GDM1 (cell line): ENCODE measurements at regions not wholly inside any gene's neighbourhood (a gene's known extent, or its start where the extent isn't known, plus 50 kb on each side); places are given as distances from the start of the nearest gene placed in this dataset.
"Not testable (repeated sequence)": the region's sequence is repeated elsewhere in the genome, so short reads cannot be mapped to it uniquely, and the experiment has no call there.

Experiments
- DNase-seq: peaks from one replicate; lab custom pipeline; 2025; lab: John Stamatoyannopoulos, UW

DNA sequence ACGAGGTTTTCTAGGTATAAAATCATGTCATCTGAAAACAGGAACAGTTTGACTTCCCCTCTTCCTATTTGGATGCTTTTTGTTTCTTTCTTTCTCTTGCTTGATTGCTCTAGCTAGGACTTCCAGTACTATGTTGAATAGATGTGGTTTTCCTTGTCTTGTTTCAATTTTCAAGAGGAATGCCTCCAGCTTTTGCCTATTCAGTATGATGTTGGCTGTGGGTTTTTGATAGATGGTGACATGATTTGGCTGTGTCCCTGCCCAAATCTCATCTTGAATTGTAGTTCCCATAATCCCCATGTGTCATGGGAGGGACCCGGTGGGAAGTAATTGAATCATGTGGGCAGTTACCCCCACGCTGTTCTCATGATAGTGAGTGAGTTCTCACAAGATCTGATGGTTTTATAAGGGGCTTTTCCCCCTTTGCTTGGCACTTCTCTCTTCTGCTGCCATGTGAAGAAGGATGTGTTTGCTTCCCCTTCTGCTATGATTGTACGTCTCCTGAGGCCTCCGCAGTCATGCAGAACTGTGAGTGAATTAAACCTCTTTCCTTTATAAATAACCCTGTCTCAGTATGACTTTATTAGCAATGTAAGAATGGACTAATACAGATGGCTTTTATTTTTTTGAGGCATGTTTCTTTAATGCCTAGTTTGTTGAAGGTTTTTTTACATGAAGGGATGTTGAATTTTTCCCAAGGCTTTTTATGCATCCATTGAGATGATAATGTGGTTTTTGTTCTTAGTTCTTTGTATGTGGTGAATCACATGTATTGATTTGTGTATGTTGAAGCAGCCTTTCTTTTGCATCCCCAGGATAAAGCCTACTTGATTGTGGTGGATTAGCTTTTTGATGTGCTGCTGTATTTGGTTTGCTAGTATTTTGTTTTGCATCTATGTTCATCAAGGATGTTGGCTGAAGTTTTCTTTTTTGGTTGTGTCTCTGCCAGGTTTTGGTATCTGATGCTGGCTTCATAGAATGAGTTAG lies 239.1 kb downstream of the THBS2 start:
- no peak for DNase-seq

DNA sequence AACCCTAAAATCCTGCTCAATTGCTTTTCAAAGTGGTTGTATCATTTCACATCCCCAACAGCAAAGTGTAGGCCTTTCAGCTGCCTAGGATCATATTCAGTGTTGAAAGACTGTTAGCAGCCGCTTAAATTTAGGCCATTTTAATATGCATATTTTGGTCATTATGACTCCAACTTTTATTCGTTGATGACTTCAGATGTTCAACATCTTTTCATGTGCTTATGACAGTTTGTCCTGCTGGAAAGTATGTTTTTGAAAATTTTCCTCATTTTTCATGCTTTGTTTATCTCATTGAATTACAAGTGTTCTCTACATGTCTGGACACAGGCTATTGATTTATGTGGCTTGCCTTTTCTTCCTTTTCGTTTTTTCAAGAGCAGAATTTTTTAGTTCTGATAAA lies 244.0 kb downstream of the THBS2 start:
- DNase-seq: no peak

DNA sequence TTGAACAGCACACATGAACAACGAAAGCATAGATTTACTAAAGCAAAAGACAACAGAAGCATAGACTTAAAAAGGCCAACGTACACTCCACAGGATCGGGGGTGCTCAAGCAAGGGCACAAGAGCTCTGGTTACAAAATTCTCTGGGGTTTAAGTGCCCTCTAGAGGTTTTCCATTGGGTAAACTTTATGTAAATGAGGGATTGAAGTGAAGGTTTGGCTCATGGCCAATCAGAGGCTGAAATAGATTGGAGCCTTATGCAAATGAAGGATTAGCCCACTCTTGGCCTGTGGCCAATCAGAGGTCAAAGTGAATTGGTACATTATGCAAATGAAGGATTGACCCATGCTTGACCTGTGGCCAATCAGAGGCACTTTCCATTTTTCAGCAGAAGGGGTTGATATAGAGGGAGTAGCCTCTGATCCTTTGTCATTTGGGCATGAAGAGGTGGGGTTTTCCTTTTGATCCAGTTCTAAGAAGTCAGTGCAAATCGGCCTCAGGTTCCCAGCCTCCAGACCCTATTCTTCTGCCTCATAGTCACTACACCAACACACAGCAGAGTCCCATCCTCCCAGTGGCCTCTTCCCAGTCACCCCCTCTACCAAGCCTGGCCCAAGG lies 244.9 kb downstream of the THBS2 start:
- no peak for DNase-seq

DNA sequence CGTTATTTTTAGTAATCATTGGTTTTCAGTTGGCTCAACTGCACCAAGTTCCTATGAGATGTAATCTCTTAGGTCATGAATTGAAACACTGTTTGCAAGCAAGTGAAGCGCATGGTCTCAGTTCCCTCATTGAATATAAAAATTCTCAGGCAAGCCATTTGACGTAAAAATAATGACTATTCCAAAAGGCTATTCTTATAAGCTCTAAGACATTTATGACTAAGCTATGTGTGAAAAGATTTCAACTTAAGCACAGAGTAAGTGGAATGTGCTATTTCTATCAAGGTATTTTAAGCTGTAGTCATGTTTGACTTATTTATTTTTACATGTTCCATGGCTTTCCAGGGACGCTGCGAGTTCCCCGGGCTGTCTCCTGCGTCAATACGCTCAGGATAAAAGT lies 248.5 kb downstream of the THBS2 start:
- no peak for DNase-seq

DNA sequence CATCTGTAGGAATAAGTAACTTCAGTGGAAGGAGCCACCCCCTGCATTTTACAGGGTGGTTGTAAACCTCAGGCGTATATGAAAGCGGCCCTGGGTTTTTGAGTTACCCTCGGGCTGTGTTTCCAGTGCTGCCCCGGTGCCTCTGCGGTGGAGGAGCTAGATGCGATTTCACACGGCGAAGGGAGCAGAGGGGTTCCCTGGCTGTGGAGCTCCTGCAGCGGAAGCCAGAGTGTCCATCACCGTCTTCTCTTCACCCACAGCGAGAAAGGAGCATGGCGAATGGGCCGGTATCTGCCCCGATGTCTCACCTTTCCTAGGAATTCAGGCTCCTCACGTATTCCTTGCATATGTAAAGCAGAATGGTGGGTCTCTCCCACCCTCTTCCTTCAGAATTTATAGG lies 253.6 kb downstream of the THBS2 start:
- DNase-seq: no peak

DNA sequence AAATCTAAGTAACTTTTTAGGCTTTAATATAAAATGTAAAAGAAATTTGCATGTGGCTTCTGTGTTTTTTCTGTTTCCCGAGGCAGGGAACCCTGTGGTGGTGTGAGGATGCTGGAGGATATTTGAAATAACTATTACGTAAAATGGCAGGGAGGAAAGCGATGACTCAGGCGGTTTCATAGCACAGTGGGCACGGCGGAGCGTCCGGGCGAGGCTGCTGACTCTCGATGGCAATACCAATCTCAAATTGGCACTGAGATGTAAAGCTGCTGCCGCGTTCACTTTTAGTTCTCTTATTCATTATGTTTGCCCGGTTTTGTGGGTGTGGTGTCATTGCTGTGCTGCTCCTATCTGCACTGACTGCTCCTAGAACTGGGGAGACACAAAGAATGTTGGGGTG lies 254.3 kb downstream of the THBS2 start:
- no peak for DNase-seq

DNA sequence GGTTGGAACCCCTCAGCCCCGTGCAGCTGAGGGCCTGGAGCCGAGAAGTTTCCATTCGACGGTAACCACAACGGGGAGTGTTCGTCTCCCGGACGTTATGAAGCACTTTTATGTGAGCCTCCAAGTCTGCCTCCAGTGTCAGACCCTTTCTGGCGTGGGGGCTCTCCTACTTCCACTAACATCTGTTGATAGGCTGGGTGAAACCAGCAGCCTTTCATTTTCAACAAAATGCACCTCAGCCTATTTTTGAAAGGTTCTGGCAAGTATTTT lies 257.4 kb downstream of the THBS2 start:
- DNase-seq: no peak

DNA sequence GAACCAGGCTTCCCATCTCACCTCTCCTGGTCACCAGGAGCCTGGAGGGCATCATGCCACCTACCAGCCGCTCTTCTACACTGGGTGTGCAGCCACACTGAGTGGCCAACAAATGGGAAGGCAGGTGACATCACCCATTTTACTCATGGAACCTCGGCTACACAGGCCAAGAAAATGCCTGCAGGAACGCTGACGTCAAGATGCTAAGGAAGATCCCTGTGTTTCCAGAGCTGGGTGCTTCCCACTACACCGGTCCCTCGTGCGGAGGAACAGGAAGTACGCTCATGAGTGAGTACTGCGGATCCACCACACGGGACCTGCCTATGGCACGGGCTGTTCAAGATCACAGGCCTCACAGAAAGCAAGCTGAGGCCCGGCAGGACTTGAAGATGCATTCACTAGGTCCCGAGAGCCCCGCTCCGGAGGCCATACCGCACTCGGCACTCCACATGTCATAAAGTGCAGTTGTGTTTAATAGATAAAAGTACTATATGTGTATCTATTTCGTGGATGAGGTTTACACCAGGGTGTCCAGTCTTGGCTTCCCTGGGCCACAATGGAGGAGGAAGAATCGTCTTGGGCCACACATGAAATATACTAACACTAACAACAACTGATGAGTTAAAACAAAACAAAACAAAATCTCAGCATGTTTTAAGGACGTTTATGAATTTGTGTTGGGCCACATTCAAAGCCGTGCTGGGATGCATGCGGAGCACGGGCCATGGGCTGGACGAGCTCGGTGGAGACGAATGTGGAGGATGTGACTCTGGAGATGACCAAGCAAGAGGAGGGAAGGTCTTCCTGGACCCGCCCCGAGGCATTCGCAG lies 257.9 kb downstream of the THBS2 start:
- no peak for DNase-seq

DNA sequence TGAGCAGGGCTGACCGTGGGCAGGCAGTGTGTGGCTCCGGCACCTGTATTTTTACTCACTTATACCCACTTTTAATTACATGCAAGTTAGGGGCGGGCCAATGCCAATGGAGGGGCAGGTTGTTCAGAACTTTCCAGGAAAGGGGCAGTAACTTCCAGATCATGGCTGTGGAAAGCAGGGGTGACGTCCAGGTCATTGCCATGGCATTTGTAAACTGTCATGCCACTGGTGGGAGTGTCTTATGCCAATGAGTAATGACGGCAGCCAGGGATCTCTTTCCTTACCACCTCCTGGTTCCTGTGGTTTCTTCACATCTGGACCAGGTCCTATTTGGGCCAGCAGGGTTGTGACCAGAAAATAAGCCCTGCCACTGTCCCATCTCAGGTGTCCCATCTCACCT lies 258.7 kb downstream of the THBS2 start:
- DNase-seq: no peak

DNA sequence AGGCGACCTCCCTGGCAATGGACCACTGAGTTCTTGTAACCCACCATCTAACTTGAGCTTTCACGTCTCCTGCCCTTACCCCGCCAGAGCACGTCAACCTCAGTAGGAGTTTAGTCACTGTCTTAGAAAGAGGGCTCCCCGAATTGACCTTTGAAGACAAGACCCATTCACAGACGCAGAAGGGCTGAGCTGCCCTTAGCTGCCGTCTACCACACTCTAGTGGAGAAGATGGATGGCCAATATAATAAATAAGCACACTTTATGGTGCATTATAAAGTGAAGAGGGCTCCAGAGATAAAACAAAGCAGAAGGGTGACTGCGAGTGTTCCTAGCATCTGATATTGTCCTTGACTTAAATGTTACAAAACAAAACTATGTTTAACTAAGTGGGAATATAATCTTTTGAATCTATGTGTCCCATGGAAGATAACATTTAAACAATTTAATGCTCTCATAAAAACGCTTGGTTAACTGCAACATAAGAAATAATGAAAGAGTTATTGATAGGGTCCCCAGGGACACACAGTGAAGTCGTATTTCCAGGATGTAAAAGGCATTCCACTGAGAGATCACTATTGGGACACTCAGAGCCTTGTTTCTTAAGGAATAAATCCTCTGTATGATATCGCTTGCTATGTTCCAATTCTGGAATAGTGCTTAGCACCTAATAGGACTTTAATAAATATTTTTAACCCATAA lies 261.1 kb downstream of the THBS2 start:
- no peak for DNase-seq

DNA sequence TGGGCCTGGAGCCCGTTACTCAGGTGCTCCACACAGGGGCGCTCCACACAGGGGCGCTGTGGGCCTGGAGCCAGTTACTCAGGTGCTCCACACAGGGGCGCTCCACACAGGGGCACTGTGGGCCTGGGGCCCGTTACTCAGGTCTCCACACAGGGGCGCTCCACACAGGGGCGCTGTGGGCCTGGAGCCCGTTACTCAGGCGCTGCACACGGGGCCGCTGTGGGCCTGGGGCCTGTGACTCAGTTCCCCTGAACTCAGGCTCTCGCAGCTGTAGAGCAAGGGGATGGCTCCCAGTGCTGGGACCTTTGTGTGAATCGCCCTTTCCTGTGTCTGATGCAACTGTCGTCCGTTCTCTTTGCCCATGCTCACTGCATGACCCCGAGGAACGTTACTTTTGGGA lies 262.0 kb downstream of the THBS2 start:
- not testable (repeated sequence) for DNase-seq

DNA sequence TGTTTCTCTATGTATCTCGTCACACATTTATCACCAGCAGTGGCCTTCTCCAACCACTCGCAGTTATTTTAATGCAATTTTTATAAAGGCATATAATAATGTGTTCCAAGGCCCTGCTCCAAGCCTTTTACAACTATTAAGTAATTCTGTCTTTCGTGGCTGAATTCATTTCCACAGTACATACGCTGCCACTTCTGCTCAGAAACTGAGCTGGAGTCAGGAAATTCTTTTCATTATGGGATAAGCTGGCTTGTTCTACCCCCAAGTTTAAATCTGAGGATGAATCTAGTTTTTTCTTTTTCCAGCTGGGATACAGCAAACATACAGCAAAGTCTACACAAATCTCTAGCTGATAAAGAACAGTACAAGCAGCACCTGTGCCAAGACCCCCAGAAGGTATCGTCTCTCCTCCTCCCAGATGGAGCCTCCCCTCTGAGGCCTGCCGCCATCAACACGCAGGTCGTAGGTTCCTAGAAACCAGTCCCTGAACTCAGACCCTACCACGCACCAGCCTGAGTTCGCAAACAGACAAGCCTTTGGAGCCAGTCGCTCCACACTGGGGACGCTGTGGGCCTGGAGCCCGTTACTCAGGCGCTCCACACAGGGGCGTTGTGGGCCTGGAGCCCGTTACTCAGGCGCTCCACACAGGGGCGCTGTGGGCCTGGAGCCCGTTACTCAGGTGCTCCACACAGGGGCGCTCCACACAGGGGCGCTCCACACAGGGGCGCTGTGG lies 263.5 kb downstream of the THBS2 start:
- no peak for DNase-seq

DNA sequence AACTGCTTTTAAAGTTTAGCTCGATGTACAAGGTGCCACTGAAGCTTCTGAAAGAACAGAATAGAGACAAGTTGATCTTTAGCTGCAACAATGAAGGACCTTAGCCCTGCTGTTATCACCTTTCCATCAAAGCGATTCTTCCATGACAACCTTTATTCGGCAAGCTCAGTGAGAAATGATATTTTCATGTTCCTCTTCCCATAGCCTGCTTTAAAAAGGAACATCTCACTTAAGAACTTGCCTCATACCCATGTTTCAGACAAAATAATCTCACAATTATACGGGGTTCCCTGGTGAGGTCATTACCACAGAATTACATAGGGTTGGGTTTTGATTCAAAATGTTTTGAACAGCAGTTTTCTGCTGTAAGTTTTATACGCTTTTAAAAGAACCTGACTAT lies 264.2 kb downstream of the THBS2 start:
- DNase-seq: no peak

DNA sequence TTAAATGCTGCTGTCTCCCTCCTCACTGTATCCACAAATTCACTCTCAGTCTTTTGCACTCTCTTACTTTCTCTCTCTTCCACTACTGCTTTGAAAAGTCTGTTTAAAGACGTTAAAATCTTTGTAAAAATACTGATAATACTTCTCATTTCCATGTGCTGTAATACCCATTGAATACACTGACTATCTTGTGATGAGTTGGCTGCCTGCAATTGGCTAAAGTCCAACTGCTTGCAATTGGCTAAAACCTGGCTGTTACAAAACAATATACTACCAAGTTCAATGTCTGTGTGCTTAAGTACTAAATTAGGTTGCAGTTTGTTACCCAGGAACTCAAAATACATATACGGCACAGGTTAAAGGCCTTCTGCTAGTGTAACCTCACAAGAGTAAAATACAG lies 264.8 kb downstream of the THBS2 start:
- no peak for DNase-seq

DNA sequence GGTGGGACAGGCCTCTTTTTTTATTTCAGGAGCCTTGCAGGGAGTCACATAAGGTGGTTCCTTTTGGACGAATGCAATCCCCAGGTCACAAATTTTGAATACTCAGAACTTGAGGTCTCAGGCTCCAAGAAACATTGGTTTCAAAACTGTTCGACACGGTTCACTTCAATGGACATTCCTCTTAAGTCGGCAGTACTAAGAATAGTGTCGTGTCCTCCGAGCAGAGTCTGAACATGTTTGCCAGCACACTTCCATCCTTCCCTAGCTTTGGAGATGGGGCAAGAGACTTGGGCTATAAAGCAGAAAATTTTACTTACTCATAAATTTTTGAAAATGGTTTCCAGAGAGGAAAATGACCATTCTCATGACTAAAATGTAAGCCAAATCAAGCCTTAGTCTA lies 265.4 kb downstream of the THBS2 start:
- no peak for DNase-seq

DNA sequence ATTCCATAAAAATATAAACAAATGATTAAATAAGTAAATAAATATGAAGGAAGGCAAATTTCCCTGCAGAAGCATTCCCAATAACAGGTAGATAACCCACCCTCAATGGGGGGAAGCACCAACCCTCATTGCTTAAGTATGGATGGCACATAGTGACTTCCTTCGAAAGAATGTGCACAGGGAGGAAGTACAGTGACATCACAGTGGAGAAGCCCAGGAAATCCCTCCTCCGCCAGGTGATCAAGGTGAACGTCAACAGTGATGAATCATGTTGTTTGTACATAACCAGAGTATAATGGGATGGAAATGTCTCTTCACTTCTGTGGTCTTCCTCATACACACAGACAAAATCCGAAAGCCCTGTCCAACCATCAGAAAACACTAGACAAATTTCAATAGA lies 267.9 kb downstream of the THBS2 start:
- DNase-seq: no peak

DNA sequence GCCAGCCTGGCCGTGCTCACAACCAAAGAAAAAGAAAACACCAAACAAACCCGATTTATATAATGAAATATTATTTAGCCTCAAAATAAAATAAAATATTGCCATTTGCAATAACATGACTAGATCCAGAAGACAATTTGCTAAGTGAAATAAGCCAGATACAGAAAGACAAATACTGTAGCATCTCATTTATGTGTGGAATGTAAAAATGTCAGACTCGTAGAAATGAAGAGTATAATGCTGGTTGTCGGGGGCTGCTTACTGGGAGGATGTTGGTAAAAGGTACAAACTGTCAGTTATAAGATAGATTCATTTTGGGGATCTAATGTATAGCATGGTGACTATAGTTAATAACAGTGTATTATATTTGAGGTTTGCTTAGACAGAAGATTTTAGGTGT lies 269.7 kb downstream of the THBS2 start:
- no peak for DNase-seq

DNA sequence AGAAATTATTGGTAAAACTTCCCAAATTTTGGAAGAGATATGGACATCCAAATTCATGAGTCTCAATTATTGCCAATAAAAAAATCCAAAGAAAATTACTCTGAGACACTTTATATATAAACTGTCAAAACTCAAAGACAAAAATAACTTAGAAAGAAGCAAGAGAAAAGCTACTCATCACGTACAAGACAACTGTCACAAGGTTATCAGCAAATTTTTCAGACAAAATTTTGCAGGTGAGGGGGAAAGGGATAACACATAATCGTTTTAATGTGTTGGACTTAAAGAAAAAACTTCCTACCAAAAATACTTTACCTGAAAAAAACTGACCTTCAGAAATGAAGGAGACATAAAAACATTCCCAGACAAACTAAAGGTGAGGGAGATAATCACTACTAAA lies 272.5 kb downstream of the THBS2 start:
- no peak for DNase-seq

DNA sequence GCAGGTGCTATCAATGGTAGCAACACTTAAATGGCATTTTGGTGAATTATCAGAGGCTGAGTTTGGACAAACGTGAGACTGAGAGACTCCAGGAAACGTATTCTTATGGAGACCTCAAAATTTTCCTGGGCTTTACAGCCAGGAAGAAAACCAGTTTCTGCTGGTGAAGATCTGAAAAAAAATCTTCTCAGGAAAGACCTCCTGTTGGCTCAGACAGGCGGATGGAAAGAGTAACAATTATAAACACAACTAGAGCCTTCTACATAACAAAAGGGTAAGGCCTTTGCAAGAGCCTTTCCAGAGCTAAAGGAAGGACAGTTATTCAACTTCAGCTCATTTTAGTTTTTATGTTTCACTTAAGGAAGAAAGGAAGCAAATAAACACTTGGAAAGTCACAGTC lies 274.4 kb downstream of the THBS2 start:
- no peak for DNase-seq

DNA sequence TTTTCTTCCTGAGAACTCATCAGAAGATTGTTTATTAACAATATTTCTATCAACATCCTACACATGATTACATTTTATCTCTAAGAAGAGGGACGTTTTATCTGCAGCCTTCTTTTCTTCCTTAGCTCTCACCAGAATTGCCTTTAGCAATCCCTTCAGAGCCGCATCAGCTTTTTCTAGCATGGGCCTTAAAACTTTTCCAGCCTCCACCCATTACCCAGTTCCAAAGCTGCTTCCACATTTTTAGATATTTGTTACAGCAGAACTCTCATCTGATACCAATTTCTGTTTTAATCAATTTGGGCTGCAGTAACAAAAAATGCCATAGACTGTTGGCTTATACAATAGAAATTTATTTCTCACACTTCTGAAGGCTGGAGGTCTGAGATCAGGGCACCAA lies 281.5 kb downstream of the THBS2 start:
- DNase-seq: no peak

DNA sequence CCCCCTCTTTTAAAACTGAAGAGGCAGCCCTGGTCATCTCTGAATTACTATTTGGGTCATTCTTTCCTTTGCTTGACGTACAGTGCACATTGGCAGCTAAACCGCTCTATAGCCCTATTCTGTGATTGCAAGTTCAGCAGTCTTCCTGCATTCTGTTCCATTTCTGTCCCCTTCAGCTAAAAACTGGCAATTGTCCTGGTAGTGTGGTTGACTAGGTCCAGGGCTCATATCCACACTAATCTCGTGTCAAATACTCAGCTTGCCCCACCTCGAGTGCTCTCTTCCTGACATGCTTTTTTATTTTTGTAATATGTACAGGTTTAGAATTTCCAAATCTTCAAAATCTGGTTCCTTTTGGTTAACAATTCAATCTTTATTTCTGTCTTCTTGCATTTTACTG lies 282.1 kb downstream of the THBS2 start:
- no peak for DNase-seq

DNA sequence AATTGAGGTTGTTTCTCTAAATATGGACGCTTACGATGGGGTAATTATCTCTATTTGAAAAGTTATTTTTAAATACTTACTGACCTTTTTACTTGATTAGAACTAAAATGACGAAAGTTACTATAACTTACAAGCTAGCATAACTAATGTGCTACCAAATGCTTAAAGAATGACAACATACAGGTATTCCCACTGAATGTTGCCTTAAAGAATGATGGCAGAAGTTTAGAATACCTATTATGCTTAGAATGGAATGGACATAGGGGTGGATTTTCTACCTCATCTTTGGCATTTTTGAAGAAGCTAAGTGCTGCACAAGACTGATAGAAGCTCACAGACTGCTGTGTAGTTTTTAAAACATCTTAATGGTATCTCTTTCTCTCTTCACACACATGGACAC lies 284.8 kb downstream of the THBS2 start:
- no peak for DNase-seq
